DOHH2 (cell line): ENCODE measurements at regions not wholly inside any gene's neighbourhood (a gene's known extent, or its start where the extent isn't known, plus 50 kb on each side); places are given as distances from the start of the nearest gene placed in this dataset.

Experiments used
- H3F3A ChIP-seq: fragments of 200-600 bp; sonication (generic), shearing (Covaris generic); 2 replicates; pipeline ENCODE4 v1.6.0; 2016; ENCODE audit warnings: antibody characterized with exemption, mild to moderate bottlenecking; ENCODE audit not compliant: control insufficient read depth, insufficient read depth
- H3K27ac ChIP-seq: fragments of 200-600 bp; sonication (generic); 2 replicates; pipeline ENCODE4 v1.5.1; 2014; ENCODE audit warnings: low read depth, mild to moderate bottlenecking, low read length, moderate library complexity
- H3K27me3 ChIP-seq: fragments of 200-600 bp; sonication (generic); 2 replicates; pipeline ENCODE4 v1.6.1; 2014; ENCODE audit warnings: mild to moderate bottlenecking, low read length, mixed read lengths; ENCODE audit not compliant: control insufficient read depth
- H3K36me3 ChIP-seq: fragments of 200-600 bp; sonication (generic); 2 replicates; pipeline ENCODE4 v1.6.1; 2014; ENCODE audit warnings: mild to moderate bottlenecking, low read length, moderate library complexity, mixed read lengths; ENCODE audit not compliant: control insufficient read depth
- H3K4me1 ChIP-seq: fragments of 200-600 bp; sonication (generic); 2 replicates; pipeline ENCODE4 v1.6.1; 2014; ENCODE audit warnings: mild to moderate bottlenecking, low read length, mixed read lengths; ENCODE audit not compliant: control insufficient read depth
- H3K4me2 ChIP-seq: fragments of 200-600 bp; sonication (generic); 2 replicates; pipeline ENCODE4 v1.6.0; 2014; ENCODE audit warnings: mild to moderate bottlenecking, low read length, moderate library complexity
- H3K4me3 ChIP-seq: fragments of 200-600 bp; sonication (generic); 2 replicates; pipeline ENCODE4 v1.5.1; 2014; ENCODE audit warnings: mild to moderate bottlenecking, low read length, mixed read lengths
- H3K79me2 ChIP-seq: fragments of 200-600 bp; sonication (generic); 2 replicates; pipeline ENCODE4 v1.6.1; 2014; ENCODE audit warnings: mild to moderate bottlenecking, low read length, mixed read lengths; ENCODE audit not compliant: control insufficient read depth
- H3K9me2 ChIP-seq: fragments of 200-600 bp; sonication (generic); replicated peaks from 2 replicates; pipeline ENCODE4 v1.6.1; 2014; ENCODE audit warnings: mild to moderate bottlenecking, low read length, mixed read lengths; ENCODE audit not compliant: control insufficient read depth
- H3K9me3 ChIP-seq: fragments of 200-600 bp; sonication (generic); 2 replicates; pipeline ENCODE4 v1.6.1; 2014; ENCODE audit warnings: antibody characterized with exemption, low read length, mixed read lengths; ENCODE audit not compliant: control insufficient read depth, insufficient read depth
- H4K20me1 ChIP-seq: fragments of 200-600 bp; sonication (generic); 2 replicates; pipeline ENCODE4 v1.6.0; 2014; ENCODE audit warnings: low read depth, mild to moderate bottlenecking, antibody characterized with exemption, low read length, moderate library complexity; ENCODE audit not compliant: control insufficient read depth, insufficient read depth
- EZH2phosphoT487 ChIP-seq: fragments of 200-600 bp; sonication (generic); IDR thresholded peaks from 2 replicates; pipeline ENCODE4 v1.6.1; 2017; ENCODE audit warnings: borderline replicate concordance, mild to moderate bottlenecking, antibody characterized with exemption, low read length, moderate library complexity, mixed read lengths
- TF ChIP-seq, protein P1 (sequence below): fragments of 200-600 bp; sonication (generic); IDR thresholded peaks from one replicate; pipeline ENCODE4 v1.5.1; 2014; ENCODE audit warnings: antibody characterized with exemption, mild to moderate bottlenecking, low read depth, low read length; ENCODE audit not compliant: poor library complexity, severe bottlenecking

DNA sequence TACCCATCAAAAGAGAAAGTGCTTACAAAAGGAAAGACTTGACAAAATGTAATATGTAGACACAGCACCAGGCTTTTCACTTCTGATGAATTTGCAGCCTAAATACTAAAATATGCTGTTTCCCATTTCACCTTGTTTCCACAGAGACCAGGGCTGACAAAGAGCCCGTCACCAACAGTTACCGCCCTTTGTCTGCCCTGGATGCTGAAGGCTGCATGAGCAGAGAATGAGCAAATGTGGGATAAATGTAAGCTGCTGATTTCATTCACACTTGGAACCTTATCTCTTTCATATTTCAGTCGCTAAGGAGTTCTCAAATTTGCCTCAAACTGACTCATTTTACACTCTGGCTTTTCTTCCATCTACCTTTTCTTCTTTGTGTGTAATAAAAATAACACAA is 213.9 kb downstream of the TMEM167A start:
- no peaks in the 10 kb centered on the region for H3K4me1 ChIP-seq
- no peaks in the 10 kb centered on the region for H4K20me1 ChIP-seq
- no peaks in the 10 kb centered on the region for H3K36me3 ChIP-seq
- no peaks in the 10 kb centered on the region for H3K27me3 ChIP-seq
- no peaks in the 10 kb centered on the region for H3F3A ChIP-seq
- H3K4me2 ChIP-seq = no peak overlapping the region
- no peak overlapping the region for H3K27ac ChIP-seq
- TF ChIP-seq, protein P1, sequence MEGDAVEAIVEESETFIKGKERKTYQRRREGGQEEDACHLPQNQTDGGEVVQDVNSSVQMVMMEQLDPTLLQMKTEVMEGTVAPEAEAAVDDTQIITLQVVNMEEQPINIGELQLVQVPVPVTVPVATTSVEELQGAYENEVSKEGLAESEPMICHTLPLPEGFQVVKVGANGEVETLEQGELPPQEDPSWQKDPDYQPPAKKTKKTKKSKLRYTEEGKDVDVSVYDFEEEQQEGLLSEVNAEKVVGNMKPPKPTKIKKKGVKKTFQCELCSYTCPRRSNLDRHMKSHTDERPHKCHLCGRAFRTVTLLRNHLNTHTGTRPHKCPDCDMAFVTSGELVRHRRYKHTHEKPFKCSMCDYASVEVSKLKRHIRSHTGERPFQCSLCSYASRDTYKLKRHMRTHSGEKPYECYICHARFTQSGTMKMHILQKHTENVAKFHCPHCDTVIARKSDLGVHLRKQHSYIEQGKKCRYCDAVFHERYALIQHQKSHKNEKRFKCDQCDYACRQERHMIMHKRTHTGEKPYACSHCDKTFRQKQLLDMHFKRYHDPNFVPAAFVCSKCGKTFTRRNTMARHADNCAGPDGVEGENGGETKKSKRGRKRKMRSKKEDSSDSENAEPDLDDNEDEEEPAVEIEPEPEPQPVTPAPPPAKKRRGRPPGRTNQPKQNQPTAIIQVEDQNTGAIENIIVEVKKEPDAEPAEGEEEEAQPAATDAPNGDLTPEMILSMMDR = no peak
- TF ChIP-seq EZH2phosphoT487 = no peak
- no peaks in the 10 kb centered on the region for H3K9me2 ChIP-seq
- H3K4me3 ChIP-seq = no peak overlapping the region
- no peaks in the 10 kb centered on the region for H3K9me3 ChIP-seq
- no peaks in the 10 kb centered on the region for H3K79me2 ChIP-seq

- no peaks in the 10 kb centered on the region for H3K4me1 ChIP-seq
- no peak overlapping the region for H3K4me2 ChIP-seq
- no peaks in the 10 kb centered on the region for H3K27me3 ChIP-seq
- H4K20me1 ChIP-seq = no peaks in the 10 kb centered on the region
- H3K36me3 ChIP-seq = no peaks in the 10 kb centered on the region
- no peaks in the 10 kb centered on the region for H3K79me2 ChIP-seq
- H3K4me3 ChIP-seq = no peak overlapping the region
- H3K9me2 ChIP-seq = no peaks in the 10 kb centered on the region
- TF ChIP-seq, protein P1 = no peak
- no peak for TF ChIP-seq EZH2phosphoT487
- H3K9me3 ChIP-seq = no peaks in the 10 kb centered on the region
- no peak overlapping the region for H3K27ac ChIP-seq
- no peaks in the 10 kb centered on the region for H3F3A ChIP-seq
Observed at GRCh38 chr5:82862711-82863110, 214.5 kb downstream of the TMEM167A start.

GRCh38 chr5:82862261-82862660 is 214.9 kb downstream of the TMEM167A start:
- Histone ChIP-seq H3K4me2 (no peak overlapping the region), H3K9me2 (no peaks in the 10 kb centered on the region), H4K20me1 (no peaks in the 10 kb centered on the region), H3F3A (no peaks in the 10 kb centered on the region), H3K27me3 (no peaks in the 10 kb centered on the region), H3K9me3 (no peaks in the 10 kb centered on the region), H3K36me3 (no peaks in the 10 kb centered on the region), H3K79me2 (no peaks in the 10 kb centered on the region), H3K4me3 (no peak overlapping the region), H3K27ac (no peak overlapping the region), H3K4me1 (no peaks in the 10 kb centered on the region)
- TF ChIP-seq EZH2phosphoT487 = no peak
- TF ChIP-seq, protein P1 = no peak

DNA sequence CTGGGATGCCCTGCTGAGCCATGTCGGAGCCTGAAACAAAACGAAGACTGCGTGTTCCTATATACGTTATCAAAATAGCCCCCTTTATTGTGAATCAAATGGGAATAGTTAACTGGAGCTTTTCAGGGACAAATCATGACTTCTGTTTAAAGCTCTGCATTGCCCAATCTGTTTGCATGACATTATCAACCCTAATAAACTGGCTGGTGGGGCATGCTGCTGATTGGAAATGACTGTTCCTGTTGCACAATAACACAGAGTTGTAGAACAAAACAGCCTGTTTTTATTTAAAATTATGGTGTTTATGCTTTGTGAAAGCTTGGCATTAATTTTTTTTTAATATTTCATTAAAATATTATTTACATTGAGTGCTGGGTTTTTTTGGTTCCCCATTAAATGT is 215.5 kb downstream of the TMEM167A start:
- TF ChIP-seq, protein P1 = no peak
- no peak for TF ChIP-seq EZH2phosphoT487

More for the DNA sequence above, 215.5 kb downstream of the TMEM167A start:
- Histone ChIP-seq H3K4me3 (no peak overlapping the region), H3K79me2 (no peaks in the 10 kb centered on the region), H3F3A (no peaks in the 10 kb centered on the region), H4K20me1 (no peaks in the 10 kb centered on the region), H3K4me2 (no peak overlapping the region), H3K4me1 (no peaks in the 10 kb centered on the region), H3K36me3 (no peaks in the 10 kb centered on the region), H3K9me2 (no peaks in the 10 kb centered on the region), H3K9me3 (no peaks in the 10 kb centered on the region), H3K27me3 (no peaks in the 10 kb centered on the region), H3K27ac (no peak overlapping the region)
